ENCODE measurements at regions not wholly inside any gene's neighbourhood (a gene's known extent, or its start where the extent isn't known, plus 50 kb on each side); places are given as distances from the start of the nearest gene placed in this dataset.

DNA sequence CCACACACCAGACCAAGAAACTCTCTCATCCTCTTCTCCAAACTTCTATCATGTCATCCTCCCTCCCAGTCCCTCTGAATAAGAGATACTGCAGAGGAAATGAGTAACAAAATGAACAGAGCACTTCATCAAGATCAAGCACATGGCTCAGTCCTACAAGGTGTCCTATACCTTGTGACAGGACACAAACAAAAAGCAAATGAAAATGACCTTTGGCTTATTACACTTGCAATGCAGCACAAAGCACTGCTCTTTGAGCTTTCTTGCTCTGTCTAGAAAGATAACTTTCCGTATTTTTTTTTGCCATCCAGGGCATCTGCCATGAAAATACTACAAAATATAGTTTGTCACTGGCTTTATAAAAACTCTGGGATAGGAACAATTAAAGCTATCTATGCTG lies 402.7 kb downstream of the HNRNPD start:
- H3K27ac ChIP-seq, result no peak overlapping the region
- intact Hi-C loops (cut with DNase I), result no loop called here
- H3K9me3 ChIP-seq, result no peaks in the 10 kb centered on the region
- TF ChIP-seq, protein P1, sequence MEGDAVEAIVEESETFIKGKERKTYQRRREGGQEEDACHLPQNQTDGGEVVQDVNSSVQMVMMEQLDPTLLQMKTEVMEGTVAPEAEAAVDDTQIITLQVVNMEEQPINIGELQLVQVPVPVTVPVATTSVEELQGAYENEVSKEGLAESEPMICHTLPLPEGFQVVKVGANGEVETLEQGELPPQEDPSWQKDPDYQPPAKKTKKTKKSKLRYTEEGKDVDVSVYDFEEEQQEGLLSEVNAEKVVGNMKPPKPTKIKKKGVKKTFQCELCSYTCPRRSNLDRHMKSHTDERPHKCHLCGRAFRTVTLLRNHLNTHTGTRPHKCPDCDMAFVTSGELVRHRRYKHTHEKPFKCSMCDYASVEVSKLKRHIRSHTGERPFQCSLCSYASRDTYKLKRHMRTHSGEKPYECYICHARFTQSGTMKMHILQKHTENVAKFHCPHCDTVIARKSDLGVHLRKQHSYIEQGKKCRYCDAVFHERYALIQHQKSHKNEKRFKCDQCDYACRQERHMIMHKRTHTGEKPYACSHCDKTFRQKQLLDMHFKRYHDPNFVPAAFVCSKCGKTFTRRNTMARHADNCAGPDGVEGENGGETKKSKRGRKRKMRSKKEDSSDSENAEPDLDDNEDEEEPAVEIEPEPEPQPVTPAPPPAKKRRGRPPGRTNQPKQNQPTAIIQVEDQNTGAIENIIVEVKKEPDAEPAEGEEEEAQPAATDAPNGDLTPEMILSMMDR (IDR thresholded peaks at IDR 0.05), result no peak
- H3K27me3 ChIP-seq, result no peaks in the 10 kb centered on the region
- no peak overlapping the region for H3K4me3 ChIP-seq
- no peaks in the 10 kb centered on the region for H3K36me3 ChIP-seq
- DNase-seq (no peak), ATAC-seq (no peak)
- no peaks in the 10 kb centered on the region for H3K4me1 ChIP-seq

DNA sequence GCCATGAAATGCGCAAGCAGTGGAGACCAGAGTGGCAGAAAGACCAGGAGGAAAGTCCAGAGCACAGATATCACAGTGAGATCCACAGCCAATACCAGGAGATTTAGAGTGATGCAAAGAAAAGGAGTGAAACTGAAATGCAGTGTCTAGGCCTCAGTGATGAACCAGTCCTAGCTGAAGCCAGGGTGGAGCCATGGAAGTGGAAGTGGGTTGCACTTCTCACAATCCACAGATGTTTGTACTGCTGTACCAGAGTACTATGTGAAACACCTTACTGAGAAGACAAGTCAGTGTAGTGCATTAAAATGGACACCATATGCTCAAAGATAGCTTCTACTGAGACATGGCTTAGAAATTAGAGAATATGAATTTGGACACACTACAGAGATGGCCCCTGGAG lies 403.3 kb downstream of the HNRNPD start:
- Histone ChIP-seq H3K27me3 (no peaks in the 10 kb centered on the region), H3K4me1 (no peaks in the 10 kb centered on the region), H3K9me3 (no peaks in the 10 kb centered on the region), H3K27ac (no peak overlapping the region), H3K36me3 (no peaks in the 10 kb centered on the region), H3K4me3 (no peak overlapping the region)
- intact Hi-C loops (cut with DNase I), result no loop called here
- no peak for ATAC-seq
- DNase-seq, result no peak
- TF ChIP-seq, protein P1 (IDR thresholded peaks at IDR 0.05), result no peak

DNA sequence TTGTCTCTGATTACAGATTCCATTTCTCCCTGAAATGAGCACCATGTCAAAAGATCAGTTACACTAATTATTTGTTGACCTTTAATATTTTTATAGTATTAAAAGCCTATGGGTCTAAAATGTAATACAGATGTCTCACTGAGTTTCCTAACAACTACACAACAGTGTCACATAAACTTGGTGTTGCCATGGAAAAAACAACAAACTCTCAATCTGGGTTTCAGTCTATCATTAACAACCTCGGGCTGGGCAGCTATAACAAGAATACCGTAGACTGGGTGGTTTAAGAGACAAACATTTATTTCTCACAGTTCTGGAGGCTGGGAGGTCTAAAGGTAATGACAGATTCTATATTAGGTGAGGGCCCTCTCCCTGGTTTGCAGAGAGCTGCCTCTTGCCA lies 407.1 kb downstream of the HNRNPD start:
- Histone ChIP-seq H3K4me1 (no peaks in the 10 kb centered on the region), H3K4me3 (no peak overlapping the region), H3K36me3 (no peaks in the 10 kb centered on the region), H3K9me3 (no peaks in the 10 kb centered on the region), H3K27ac (no peak overlapping the region), H3K27me3 (no peaks in the 10 kb centered on the region)
- TF ChIP-seq, protein P1 (IDR thresholded peaks at IDR 0.05), result no peak
- ATAC-seq, result no peak
- intact Hi-C loops (cut with DNase I), result no loop called here
- DNase-seq, result no peak

DNA sequence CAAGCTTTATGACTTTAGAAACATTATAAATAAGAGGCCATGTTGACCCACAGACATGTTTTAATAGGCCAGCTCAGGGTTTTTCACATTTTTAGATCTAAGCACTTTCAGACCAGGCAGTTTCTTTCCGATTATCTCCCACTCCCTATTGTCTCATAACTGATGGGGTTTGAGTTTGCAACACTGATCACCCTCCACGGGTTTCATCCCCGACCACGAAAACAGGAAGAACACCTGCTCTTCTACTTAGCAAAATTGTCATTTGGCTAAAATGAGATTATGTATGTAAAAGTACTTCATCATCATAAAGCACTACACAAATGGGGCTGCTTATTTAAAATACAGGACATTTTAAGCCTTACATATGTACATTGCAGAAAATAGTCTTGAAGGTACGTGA lies 407.9 kb downstream of the HNRNPD start:
- no peak for ATAC-seq
- intact Hi-C loops (cut with DNase I), result no loop called here
- TF ChIP-seq, protein P1 (IDR thresholded peaks at IDR 0.05), result no peak
- no peak overlapping the region for H3K4me3 ChIP-seq
- H3K9me3 ChIP-seq, result no peaks in the 10 kb centered on the region
- no peak overlapping the region for H3K27ac ChIP-seq
- H3K4me1 ChIP-seq, result no peaks in the 10 kb centered on the region
- H3K36me3 ChIP-seq, result no peaks in the 10 kb centered on the region
- H3K27me3 ChIP-seq, result no peaks in the 10 kb centered on the region
- no peak for DNase-seq

DNA sequence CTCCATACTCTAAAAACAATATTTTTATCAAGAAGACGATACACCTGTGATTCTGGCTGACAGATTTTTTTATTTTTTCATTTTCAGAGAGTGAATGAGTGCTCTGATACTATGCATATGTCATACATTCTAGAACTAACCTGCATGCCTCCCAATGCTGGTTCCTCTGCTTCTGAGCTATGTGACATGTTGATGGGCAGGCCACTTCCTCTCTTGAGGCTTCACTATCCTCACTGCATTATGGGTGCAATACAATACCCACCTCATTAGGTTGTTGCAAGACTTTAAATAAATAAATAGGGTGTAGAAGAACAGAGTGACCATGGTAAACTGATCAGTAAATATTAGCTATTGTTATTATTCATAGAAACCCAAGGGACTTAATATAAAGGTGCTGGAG lies 408.3 kb downstream of the HNRNPD start:
- no peak for DNase-seq
- no peaks in the 10 kb centered on the region for H3K4me1 ChIP-seq
- TF ChIP-seq, protein P1 (IDR thresholded peaks at IDR 0.05), result no peak
- H3K9me3 ChIP-seq, result no peaks in the 10 kb centered on the region
- intact Hi-C loops (cut with DNase I), result no loop called here
- H3K36me3 ChIP-seq, result no peaks in the 10 kb centered on the region
- H3K27ac ChIP-seq, result no peak overlapping the region
- no peaks in the 10 kb centered on the region for H3K27me3 ChIP-seq
- no peak for ATAC-seq
- H3K4me3 ChIP-seq, result no peak overlapping the region
